Fibroblast of skin of right quadriceps (primary cell): ENCODE measurements at regions not wholly inside any gene's neighbourhood (a gene's known extent, or its start where the extent isn't known, plus 50 kb on each side); places are given as distances from the start of the nearest gene placed in this dataset.

Experiments
- DNase-seq: peaks from one replicate; pipeline ENCODE4 v3.0.0-alpha.2; 2013

DNA sequence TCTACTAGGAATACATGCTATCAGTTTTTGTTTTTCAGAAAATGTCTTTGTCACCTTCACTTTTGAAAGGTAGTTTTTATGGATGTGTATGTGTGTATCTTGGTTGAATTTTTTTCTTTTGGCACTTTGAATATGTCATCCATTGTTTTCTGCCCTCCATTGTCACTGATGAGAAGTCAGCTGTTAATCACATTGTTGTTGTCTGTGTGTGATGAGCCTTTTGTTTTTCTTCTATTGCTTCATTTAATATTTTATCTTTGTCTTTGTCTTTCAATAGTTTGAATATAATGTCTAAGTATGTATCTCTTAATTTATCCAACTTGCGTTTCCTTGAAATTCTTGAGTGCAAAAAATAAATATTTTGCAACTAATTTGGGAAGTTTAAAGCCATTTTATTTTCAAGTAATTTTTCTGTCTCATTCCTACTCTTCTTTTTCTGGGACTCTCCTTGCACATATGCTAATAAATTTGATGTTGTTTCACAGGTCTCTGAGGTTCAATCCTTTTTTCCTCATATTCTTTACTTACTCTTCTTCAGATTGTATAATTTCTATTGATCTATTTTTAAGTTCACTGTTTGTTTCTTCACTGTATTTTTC, 546.9 kb upstream of the GHITM start:
- DNase-seq, result no peak

- DNase-seq, result no peak
Measured at GRCh38 chr10:83603708-83604107, 535.6 kb upstream of the GHITM start.

GRCh38 chr10:83605783-83606630, 533.3 kb upstream of the GHITM start:
- no peak for DNase-seq

DNA sequence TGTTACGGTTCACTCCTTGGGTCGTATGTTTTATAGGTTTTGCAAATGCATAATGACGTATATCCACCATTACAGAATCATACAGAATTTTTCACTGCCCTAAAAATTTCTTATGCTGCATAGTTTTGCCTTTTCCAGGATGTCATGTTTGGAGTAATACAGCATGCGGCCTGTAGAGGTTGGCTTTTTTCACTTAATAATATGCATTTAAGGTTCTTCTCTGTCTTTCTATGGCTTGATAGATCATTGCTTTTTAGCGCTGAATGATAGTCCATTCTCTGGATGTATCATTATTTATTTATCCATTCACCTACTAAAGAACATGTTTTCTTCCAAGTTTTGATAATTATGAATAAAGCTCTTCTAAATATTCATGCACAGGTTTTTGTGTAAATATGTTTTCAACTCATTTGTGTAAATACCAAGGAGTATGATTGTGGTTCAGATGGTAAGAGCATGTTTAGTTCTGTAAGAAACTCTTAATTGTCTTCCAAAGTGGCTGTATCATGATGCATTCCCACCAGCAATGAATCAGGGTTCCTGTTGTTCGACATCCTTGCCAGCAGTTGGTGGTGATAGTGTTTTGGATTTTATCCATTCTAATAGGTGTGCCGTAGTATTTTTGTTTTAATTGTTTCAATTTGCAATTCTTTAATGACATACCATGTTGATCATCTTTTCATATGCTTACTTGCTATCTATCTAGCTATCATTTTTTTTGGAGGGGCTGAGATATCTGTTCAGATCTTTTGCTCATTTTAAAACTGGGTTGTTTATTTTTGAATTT, 531.2 kb upstream of the GHITM start:
- no peak for DNase-seq

GRCh38 chr10:83612050-83612449, 527.3 kb upstream of the GHITM start:
- DNase-seq, result peak; percentile 22

GRCh38 chr10:83612746-83613145, 526.6 kb upstream of the GHITM start:
- no peak for DNase-seq

GRCh38 chr10:83617172-83617571, 522.1 kb upstream of the GHITM start:
- no peak for DNase-seq

DNA sequence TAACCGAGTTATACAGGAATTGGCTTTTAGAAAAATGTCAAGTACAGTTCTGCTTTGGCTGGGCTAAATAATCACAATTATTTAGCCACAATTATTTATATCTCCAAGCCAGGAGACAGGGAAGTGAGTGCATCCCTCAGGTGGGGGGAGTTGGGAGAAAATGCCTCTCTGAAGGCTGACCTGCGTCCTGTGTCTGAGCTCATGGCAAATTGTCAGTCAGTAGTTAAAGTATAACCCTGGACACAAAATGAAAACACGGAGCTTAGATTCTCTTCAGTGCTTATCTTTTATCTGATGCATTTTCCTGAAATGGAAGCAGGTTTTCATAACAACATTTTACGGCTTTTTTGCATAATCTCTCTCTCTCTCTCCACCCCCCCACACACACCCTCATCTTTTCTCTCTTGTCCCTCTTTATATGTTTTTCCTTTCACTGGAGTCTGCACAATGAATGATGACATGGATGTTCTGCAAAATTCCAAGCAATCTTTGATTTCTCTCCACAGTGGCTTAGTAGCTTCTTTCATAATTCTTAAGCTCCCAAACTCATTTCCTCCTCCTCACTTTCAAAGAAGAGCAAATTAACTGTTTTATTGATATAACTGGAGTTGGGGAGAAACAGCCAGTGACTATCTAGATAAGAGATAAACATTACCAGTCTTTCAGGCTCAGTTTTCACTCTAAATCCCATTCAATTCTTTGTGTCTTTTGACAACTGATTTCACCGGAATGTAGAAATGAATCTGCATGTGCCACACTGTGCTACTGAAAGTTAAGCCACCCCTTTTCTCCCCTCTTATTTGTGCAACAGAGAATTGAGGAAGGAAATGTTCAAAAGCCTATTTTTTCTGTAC, 521.4 kb upstream of the GHITM start:
- no peak for DNase-seq

- no peak for DNase-seq
Measured at GRCh38 chr10:83625831-83626360, 513.4 kb upstream of the GHITM start.

DNA sequence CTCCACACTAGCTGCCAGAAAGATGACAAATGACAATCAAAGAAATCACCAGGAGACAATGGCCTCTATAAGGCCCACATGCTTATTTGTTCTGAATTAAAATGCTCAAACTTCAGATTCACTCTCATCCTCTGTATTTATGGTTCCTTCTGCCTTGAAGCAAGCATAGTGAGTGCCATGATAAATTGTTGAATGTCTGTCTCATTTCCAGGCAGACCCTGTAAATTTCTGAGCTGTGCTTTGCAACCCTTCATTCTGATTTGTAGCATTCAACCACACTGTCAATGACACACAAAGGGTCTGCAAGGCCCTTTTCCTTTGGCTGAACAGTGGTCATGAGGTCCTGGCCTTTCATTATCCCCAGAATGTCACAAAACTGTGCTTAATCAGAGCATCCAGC, 506.6 kb upstream of the GHITM start:
- DNase-seq, result no peak

GRCh38 chr10:83633547-83633946, 505.8 kb upstream of the GHITM start:
- DNase-seq, result no peak

- no peak for DNase-seq
Measured at GRCh38 chr10:83636826-83637225, 502.5 kb upstream of the GHITM start.

DNA sequence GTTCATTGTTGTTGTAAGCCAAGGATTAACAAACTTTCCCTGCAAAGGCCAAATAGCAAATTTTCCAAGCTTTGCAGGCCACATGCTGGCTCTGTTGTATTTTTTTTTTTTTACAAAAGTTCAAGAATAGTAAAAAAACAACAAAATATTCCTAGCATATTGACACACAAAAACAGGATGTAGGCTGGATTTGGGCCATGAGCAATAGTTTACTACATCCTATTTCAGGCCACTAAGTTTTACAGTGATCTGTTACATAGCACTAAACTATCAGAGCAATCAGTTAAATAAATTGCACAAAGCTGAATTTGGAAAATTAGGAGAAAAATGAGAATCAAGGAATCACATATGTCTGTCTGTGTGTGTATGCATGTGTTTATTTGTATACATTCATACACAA, 491.8 kb upstream of the GHITM start:
- DNase-seq, result no peak

- DNase-seq, result no peak
Measured at GRCh38 chr10:83648201-83648600, 491.1 kb upstream of the GHITM start.

DNA sequence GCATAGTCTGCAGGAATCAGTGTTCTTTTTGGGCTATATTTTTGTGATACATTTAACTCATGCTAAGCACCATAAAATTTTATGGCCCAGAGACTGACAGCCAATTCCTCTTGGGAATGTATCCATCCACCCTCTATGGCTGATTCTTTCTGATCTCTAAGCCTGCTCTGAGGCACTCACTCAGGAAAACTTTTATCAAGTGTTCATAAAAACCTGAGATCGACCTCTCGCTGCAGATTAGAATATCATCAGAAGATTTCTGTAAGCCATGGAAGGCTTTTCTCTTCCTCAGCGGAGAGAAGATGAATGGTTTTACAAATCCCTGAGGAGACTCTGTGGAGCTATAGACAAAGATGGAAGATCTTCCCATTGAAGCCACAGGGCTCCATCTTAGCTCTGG, 489.8 kb upstream of the GHITM start:
- DNase-seq, result no peak

DNA sequence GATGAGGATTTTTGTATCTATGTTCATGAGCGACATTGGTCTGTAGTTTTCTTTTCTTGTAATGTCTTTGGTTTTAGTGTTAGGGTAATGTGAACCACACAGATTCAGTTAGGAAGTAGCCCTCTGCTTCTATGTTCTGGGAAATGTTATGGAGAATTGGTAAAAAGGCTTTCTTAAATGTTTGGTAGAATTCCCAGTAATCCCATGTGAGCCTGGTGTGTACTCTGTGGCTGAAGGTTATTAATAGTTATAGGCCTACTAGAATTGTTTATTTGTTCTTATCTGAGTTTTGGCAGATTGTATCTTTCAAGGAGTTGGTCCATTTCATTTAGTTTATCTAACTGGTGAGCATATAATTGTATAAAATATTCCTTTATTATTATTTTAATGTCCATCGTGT, 484.6 kb upstream of the GHITM start:
- no peak for DNase-seq

DNA sequence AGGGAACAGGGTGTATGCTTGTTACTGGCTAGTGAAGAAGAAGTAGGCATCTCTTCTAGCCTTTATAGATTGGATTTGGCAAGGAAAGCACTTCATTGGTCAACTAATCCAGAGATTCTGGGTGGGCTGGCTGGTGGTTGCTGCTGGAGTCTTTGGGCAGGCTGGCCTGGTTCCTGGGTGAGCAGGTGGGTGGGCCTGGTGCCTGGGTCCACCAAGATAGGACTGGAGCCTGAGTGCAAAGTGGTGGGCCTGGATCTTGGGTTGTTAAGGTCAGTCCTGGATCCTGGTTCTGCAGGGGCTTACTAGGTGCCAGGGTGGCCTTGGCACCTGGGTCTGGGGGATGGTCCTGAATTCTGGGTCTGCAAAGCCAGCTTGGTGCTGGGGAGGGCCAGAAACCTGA, 482.4 kb upstream of the GHITM start:
- no peak for DNase-seq

DNA sequence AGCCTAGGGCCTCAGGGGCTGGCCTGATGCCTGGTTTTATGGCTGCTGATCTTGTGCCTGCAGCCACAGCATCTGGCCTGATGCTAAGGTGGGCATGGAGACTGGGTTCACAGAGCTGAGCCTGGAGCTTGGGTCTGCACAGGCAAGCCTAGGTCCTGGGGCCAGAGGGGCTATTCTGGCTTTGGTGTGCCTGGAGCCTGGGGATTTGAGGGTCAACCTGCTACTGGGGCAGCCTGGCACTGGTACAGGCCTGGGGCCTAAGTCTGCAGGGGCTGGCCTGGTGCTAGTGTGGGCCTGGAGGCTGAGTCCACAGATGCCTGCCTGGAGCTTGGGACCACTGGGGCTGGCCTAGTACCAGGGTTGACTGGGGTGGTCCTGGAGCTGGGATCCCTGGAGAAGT, 481.8 kb upstream of the GHITM start:
- DNase-seq, result no peak

GRCh38 chr10:83663918-83664317, 475.4 kb upstream of the GHITM start:
- no peak for DNase-seq

DNA sequence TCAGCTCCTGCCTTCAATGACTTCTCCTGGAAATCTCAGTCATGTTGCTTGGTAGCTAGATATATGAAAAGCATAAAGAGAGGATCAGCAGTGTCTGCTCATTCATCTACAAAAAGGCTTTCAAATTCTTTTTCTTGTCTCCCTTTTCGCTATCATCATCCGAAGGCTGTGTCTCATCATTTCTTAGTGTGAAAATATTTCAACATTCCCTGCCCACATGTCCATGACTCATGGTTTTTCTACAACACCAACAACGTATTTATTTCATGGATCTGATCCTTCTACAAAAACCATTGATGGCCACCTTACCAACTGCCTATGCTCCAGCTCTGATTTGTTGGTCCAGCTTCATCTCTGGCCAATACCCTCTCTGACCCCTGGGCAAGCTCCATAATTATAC, 472.5 kb upstream of the GHITM start:
- DNase-seq, result no peak

GRCh38 chr10:83667594-83667993, 471.7 kb upstream of the GHITM start:
- DNase-seq, result no peak

DNA sequence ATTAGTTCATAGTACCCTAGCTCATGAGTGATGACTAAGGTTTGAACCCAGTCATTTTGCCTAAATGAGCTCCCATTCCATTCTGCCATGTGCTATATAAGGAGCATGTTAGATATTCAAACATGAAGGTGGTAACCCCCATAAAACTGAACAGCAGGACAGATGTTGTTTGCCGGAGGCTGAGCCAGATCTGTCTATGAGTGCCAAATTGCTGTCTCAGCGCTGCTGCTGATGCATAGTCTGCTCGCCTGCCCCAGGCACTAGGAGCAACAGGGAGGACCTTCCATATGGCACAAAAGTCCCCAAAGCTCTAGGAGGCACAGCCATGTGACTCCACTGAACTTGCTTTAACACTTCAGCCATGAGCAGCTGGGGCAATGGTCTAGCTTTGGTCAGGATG, 466.0 kb upstream of the GHITM start:
- no peak for DNase-seq

DNA sequence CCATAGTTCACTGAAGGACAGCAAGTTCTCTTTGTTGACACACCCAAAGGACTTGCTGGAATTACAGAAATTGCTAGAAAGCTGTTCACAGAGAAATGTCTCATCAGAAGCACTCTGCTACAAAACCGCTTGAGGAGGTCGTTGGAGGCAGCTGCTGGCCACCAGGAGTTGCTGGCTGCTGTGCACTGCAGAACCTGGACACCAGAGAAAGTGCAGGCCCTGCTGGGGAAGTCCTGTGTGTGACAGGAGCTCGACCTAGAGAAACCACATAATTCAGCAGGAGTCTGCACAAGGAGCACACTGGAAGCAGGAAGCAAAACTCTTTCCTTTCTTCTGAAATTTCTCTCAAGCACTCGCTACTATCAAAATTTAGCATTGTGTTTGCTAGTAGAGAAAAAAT, 461.5 kb upstream of the GHITM start:
- no peak for DNase-seq
